H9 (cell line): ENCODE measurements at regions not wholly inside any gene's neighbourhood (a gene's known extent, or its start where the extent isn't known, plus 50 kb on each side); places are given as distances from the start of the nearest gene placed in this dataset.

Experiments
- DNase-seq: peaks from one replicate; pipeline ENCODE4 v3.0.0-alpha.2; 2017
- H2AFZ ChIP-seq: one replicate; pipeline ENCODE4 v1.6.1; 2013; ENCODE audit warnings: mild to moderate bottlenecking, low read length, control low read depth, moderate library complexity
- H2AK5ac ChIP-seq: 2 replicates; pipeline ENCODE4 v1.6.1; 2013; ENCODE audit warnings: low read length, control low read depth, mixed read lengths; ENCODE audit not compliant: insufficient read length
- H2BK120ac ChIP-seq: one replicate; pipeline ENCODE4 v1.6.1; 2013; ENCODE audit warnings: low read depth, mild to moderate bottlenecking, low read length, control low read depth, inconsistent platforms; ENCODE audit not compliant: poor library complexity, severe bottlenecking
- H2BK12ac ChIP-seq: 2 replicates; pipeline ENCODE4 v1.6.1; 2013; ENCODE audit warnings: low read length, control low read depth, mixed read lengths, low read depth; ENCODE audit not compliant: insufficient read length
- H2BK15ac ChIP-seq: 2 replicates; pipeline ENCODE4 v1.6.1; 2013; ENCODE audit warnings: low read depth, low read length, control low read depth
- H2BK20ac ChIP-seq: one replicate; pipeline ENCODE4 v1.6.1; 2013; ENCODE audit warnings: low read depth, mild to moderate bottlenecking, low read length, control low read depth, inconsistent platforms; ENCODE audit not compliant: poor library complexity, severe bottlenecking
- H2BK5ac ChIP-seq: 2 replicates; pipeline ENCODE4 v1.6.1; 2013; ENCODE audit warnings: low read length, control low read depth, mixed read lengths; ENCODE audit not compliant: insufficient read length
- H3K14ac ChIP-seq: 2 replicates; pipeline ENCODE4 v1.6.1; 2013; ENCODE audit warnings: low read length, control low read depth; ENCODE audit not compliant: insufficient read depth
- H3K18ac ChIP-seq: 2 replicates; pipeline ENCODE4 v1.6.1; 2013; ENCODE audit warnings: low read depth, mild to moderate bottlenecking, mixed read lengths, low read length, control low read depth; ENCODE audit not compliant: insufficient read length
- H3K23ac ChIP-seq: 2 replicates; pipeline ENCODE4 v1.6.1; 2013; ENCODE audit warnings: low read length, control low read depth, mixed read lengths, low read depth; ENCODE audit not compliant: insufficient read length
- H3K23me2 ChIP-seq: 2 replicates; pipeline ENCODE4 v1.6.1; 2013; ENCODE audit warnings: low read depth, mild to moderate bottlenecking, mixed read lengths, low read length, control low read depth; ENCODE audit not compliant: insufficient read length, poor library complexity, severe bottlenecking
- H3K27ac ChIP-seq: 2 replicates; pipeline ENCODE4 v1.5.1; 2013; ENCODE audit warnings: low read length, control low read depth, mixed read lengths, low read depth; ENCODE audit not compliant: insufficient read length
- H3K27me3 ChIP-seq: 2 replicates; pipeline ENCODE4 v1.6.1; 2013; ENCODE audit warnings: low read length, control low read depth, inconsistent platforms; ENCODE audit not compliant: insufficient read depth
- H3K4ac ChIP-seq: 2 replicates; pipeline ENCODE4 v1.6.1; 2013; ENCODE audit warnings: low read depth, mild to moderate bottlenecking, control low read depth, inconsistent platforms, low read length, moderate library complexity
- H3K4me1 ChIP-seq: 2 replicates; pipeline ENCODE4 v1.6.1; 2013; ENCODE audit warnings: low read length, control low read depth, inconsistent platforms; ENCODE audit not compliant: insufficient read depth
- H3K4me2 ChIP-seq: 2 replicates; pipeline ENCODE4 v1.6.1; 2013; ENCODE audit warnings: low read length, control low read depth, mixed read lengths; ENCODE audit not compliant: insufficient read length, insufficient read depth
- H3K56ac ChIP-seq: 2 replicates; pipeline ENCODE4 v1.6.1; 2013; ENCODE audit warnings: low read depth, mild to moderate bottlenecking, mixed read lengths, low read length, control low read depth; ENCODE audit not compliant: insufficient read length
- H3K79me1 ChIP-seq: 2 replicates; pipeline ENCODE4 v1.6.1; 2013; ENCODE audit warnings: low read depth, mild to moderate bottlenecking, moderate library complexity, low read length, control low read depth, inconsistent platforms; ENCODE audit not compliant: insufficient read depth, poor library complexity, severe bottlenecking
- H3K79me2 ChIP-seq: 2 replicates; pipeline ENCODE4 v1.6.1; 2013; ENCODE audit warnings: low read length, control low read depth, inconsistent platforms; ENCODE audit not compliant: insufficient read depth
- H3K9ac ChIP-seq: 2 replicates; pipeline ENCODE4 v1.6.1; 2013; ENCODE audit warnings: low read length, control low read depth, mixed read lengths; ENCODE audit not compliant: insufficient read length; ENCODE audit errors: extremely low read depth
- H3K9me3 ChIP-seq: one replicate; pipeline ENCODE4 v1.6.1; 2013; ENCODE audit warnings: low read depth, low read length, inconsistent platforms; ENCODE audit not compliant: control insufficient read depth
- H3T11ph ChIP-seq: one replicate; pipeline ENCODE4 v1.6.1; 2013; ENCODE audit warnings: mild to moderate bottlenecking, low read length, control low read depth, inconsistent platforms
- H4K20me1 ChIP-seq: one replicate; pipeline ENCODE4 v1.6.1; 2013; ENCODE audit not compliant: control insufficient read depth, insufficient read length, insufficient read depth
- H4K5ac ChIP-seq: 2 replicates; pipeline ENCODE4 v1.6.1; 2013; ENCODE audit warnings: low read depth, mild to moderate bottlenecking, mixed read lengths, low read length, control low read depth; ENCODE audit not compliant: insufficient read length
- H4K8ac ChIP-seq: replicated peaks from 2 replicates; pipeline ENCODE4 v1.6.1; 2013; ENCODE audit warnings: low read length, control low read depth, mixed read lengths, low read depth; ENCODE audit not compliant: insufficient read length
- H4K91ac ChIP-seq: 2 replicates; pipeline ENCODE4 v1.6.1; 2013; ENCODE audit warnings: low read depth, mild to moderate bottlenecking, moderate library complexity, mixed read lengths, low read length, control low read depth; ENCODE audit not compliant: insufficient read length
- H3K27ac Mint-ChIP-seq, 3 experiments: 2 replicates in 2 of 3; 3 replicates in 1 of 3; pipeline ENCODE4 v1.8.0; 2020 to 2021; ENCODE audit warnings: mixed read lengths in 3 of 3, mild to moderate bottlenecking in 1 of 3, moderate library complexity in 1 of 3
- H3K27me3 Mint-ChIP-seq: 2 replicates; pipeline ENCODE4 v1.8.0; 2021; ENCODE audit warnings: low read depth, mild to moderate bottlenecking, moderate library complexity, mixed read lengths
- H3K36me3 Mint-ChIP-seq, 3 experiments: 2 replicates in 2 of 3; 3 replicates in 1 of 3; pipeline ENCODE4 v1.8.0; 2020 to 2021; ENCODE audit warnings: low read depth in 3 of 3, mixed read lengths in 3 of 3; ENCODE audit not compliant: insufficient read depth in 1 of 3
- H3K4me1 Mint-ChIP-seq, 2 experiments: 2 replicates each; pipeline ENCODE4 v1.8.0; 2020; ENCODE audit warnings: mixed read lengths in 2 of 2
- H3K4me3 Mint-ChIP-seq, 2 experiments: 2 replicates in 1 of 2; 3 replicates in 1 of 2; pipeline ENCODE4 v1.8.0; 2020 to 2021; ENCODE audit warnings: mild to moderate bottlenecking in 2 of 2, mixed read lengths in 2 of 2, moderate library complexity in 1 of 2
- H3K9me3 Mint-ChIP-seq, 2 experiments: 2 replicates in 1 of 2; 3 replicates in 1 of 2; pipeline ENCODE4 v1.8.0; 2020; ENCODE audit warnings: mild to moderate bottlenecking in 2 of 2, mixed read lengths in 2 of 2, moderate library complexity in 1 of 2
- CTCF ChIP-seq: fragments of 200-600 bp; sonication (generic); conservative IDR thresholded peaks from 3 replicates; pipeline ENCODE4 v1.8.0; 2021; ENCODE audit warnings: antibody characterized with exemption, mild to moderate bottlenecking
- WGBS: extraction: QIAGEN DNeasy Blood & Tissue Kit; methylation state at CpG from one replicate; pipeline ENCODE4 v1.1.7; 2013; ENCODE audit warnings: missing lambda C conversion rate, low lambda C conversion rate, mixed read lengths; ENCODE audit not compliant: insufficient read length; ENCODE audit errors: extremely low coverage; 5-methylcytosine and 5-hydroxymethylcytosine counted together

DNA sequence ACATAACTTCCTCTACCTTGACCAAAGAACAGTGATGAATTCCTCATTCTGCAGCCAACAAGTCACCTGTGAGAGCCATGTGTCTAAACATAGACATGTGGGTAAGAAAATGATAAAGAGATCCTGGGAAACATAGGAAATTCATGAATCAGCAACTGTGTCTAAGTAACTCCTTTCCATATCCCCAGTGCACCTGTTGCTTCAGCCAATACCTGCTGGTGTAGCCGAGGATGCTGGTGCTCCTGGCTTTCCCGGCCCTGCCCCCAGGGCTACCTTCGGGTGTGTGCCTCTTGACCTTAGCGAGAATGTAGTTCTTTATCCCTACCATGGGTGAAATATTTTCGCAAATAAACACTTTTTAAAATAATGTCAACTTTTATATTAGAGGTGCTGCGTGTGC is 114.1 kb downstream of the OR13A1 start:
- H3K4me1 Mint-ChIP-seq, result no peaks in the 10 kb centered on the region
- no peaks in the 10 kb centered on the region for H3K79me1 ChIP-seq
- H3K27ac Mint-ChIP-seq, result no peak overlapping the region
- no peak overlapping the region for H3K4me2 ChIP-seq
- no peak for DNase-seq
- H3T11ph ChIP-seq, result no peak overlapping the region
- no peaks in the 10 kb centered on the region for H3K9me3 ChIP-seq
- no peaks in the 10 kb centered on the region for H3K4me1 ChIP-seq
- no peak overlapping the region for H2BK120ac ChIP-seq
- no peak overlapping the region for H3K4me3 Mint-ChIP-seq
- H2BK15ac ChIP-seq, result no peak overlapping the region
- no peak overlapping the region for H3K23ac ChIP-seq
- no peaks in the 10 kb centered on the region for H3K36me3 Mint-ChIP-seq
- H3K9ac ChIP-seq, result no peak overlapping the region
- no CpG with 5 or more reads among the region's 6 CpGs for WGBS
- no peaks in the 10 kb centered on the region for H3K27me3 Mint-ChIP-seq
- no peaks in the 10 kb centered on the region for H3K27me3 ChIP-seq
- no peaks in the 10 kb centered on the region for H4K20me1 ChIP-seq
- H3K27ac ChIP-seq, result no peak overlapping the region
- no peak overlapping the region for H3K4ac ChIP-seq
- no peak overlapping the region for H2AK5ac ChIP-seq
- no peak overlapping the region for H4K91ac ChIP-seq
- no peak overlapping the region for H3K14ac ChIP-seq
- H4K8ac ChIP-seq, result no peak overlapping the region
- no peak overlapping the region for H3K56ac ChIP-seq
- no peak for TF ChIP-seq CTCF
- no peak overlapping the region for H2BK20ac ChIP-seq
- no peaks in the 10 kb centered on the region for H3K79me2 ChIP-seq
- no peak overlapping the region for H2AFZ ChIP-seq
- no peak overlapping the region for H3K18ac ChIP-seq
- H4K5ac ChIP-seq, result no peak overlapping the region
- H2BK5ac ChIP-seq, result no peak overlapping the region
- H3K9me3 Mint-ChIP-seq, result no peaks in the 10 kb centered on the region
- H3K23me2 ChIP-seq, result no peaks in the 10 kb centered on the region
- H2BK12ac ChIP-seq, result no peak overlapping the region
